DND-41 (cell line): ENCODE measurements at regions not wholly inside any gene's neighbourhood (a gene's known extent, or its start where the extent isn't known, plus 50 kb on each side); places are given as distances from the start of the nearest gene placed in this dataset.

ENCODE experiments used
- CTCF ChIP-seq: IDR thresholded peaks from 2 replicates; pipeline ENCODE4 v1.5.1; 2012; ENCODE audit warnings: borderline replicate concordance, low read length, moderate library complexity, mild to moderate bottlenecking; ENCODE audit not compliant: poor library complexity, severe bottlenecking; ENCODE audit errors: extremely low read depth
- EZH2 ChIP-seq: IDR thresholded peaks from 3 replicates; pipeline ENCODE4 v1.6.1; 2012; ENCODE audit warnings: borderline replicate concordance, low read depth, mild to moderate bottlenecking, moderate library complexity, low read length, inconsistent platforms; ENCODE audit not compliant: severe bottlenecking

- no peak for TF ChIP-seq EZH2
- TF ChIP-seq CTCF, result no peak
These were observed 800.5 kb upstream of the DIAPH2 start for GRCh38 chrX:95884186-95884585.
